Left ventricle myocardium inferior (tissue), 1 donor: ENCODE measurements at regions not wholly inside any gene's neighbourhood (a gene's known extent, or its start where the extent isn't known, plus 50 kb on each side); places are given as distances from the start of the nearest gene placed in this dataset.

Experiments used
- DNase-seq: peaks from one replicate; pipeline ENCODE4 v3.0.0-alpha.2; 2020
- H3K27ac ChIP-seq: fragments of 200-600 bp; replicated peaks from 2 replicates; pipeline ENCODE4 v1.8.0; 2021
- H3K27me3 ChIP-seq: fragments of 200-600 bp; 2 replicates; pipeline ENCODE4 v1.8.0; 2021; ENCODE audit warnings: low read depth
- H3K36me3 ChIP-seq: fragments of 200-600 bp; 2 replicates; pipeline ENCODE4 v1.8.0; 2021
- H3K4me1 ChIP-seq: fragments of 200-600 bp; 2 replicates; pipeline ENCODE4 v1.8.0; 2021
- H3K4me3 ChIP-seq: fragments of 200-600 bp; 2 replicates; pipeline ENCODE4 v1.8.0; 2021; ENCODE audit warnings: mild to moderate bottlenecking, moderate library complexity
- H3K9me3 ChIP-seq: fragments of 200-600 bp; replicated peaks from 2 replicates; pipeline ENCODE4 v1.8.0; 2021
- CTCF ChIP-seq: fragments of 200-600 bp; IDR thresholded peaks from 2 replicates; pipeline ENCODE4 v1.8.0; 2021; ENCODE audit warnings: antibody characterized with exemption, mild to moderate bottlenecking, borderline replicate concordance
- intact Hi-C: fragments of 100-400 bp; cut with micrococcal nuclease; formaldehyde crosslinking; loops from one replicate; pipeline ENCODE4 v1.11.0; 2022
- donor health status: DM: no; HTN: yes; CAD: no; lungs with severe emphysema.

GRCh38 chr5:175012267-175012666 lies 287.9 kb downstream of the MSX2 start:
- Histone ChIP-seq H3K27me3 (peaks cover 4% of the 10 kb centered on the region), H3K4me3 (no peak overlapping the region), H3K4me1 (no peaks in the 10 kb centered on the region), H3K36me3 (no peaks in the 10 kb centered on the region), H3K27ac (no peak overlapping the region), H3K9me3 (peaks cover 12% of the 10 kb centered on the region)
- DNase-seq: no peak
- intact Hi-C loops: no loop called here
- TF ChIP-seq CTCF: no peak

- no peak for DNase-seq
- Histone ChIP-seq H3K27me3 (peaks cover 51% of the 10 kb centered on the region), H3K36me3 (no peaks in the 10 kb centered on the region), H3K9me3 (peaks cover 2% of the 10 kb centered on the region), H3K4me1 (no peaks in the 10 kb centered on the region), H3K27ac (no peak overlapping the region), H3K4me3 (no peak overlapping the region)
- intact Hi-C loops: no loop called here
- TF ChIP-seq CTCF: no peak
Measured at GRCh38 chr5:175003531-175003930, 279.1 kb downstream of the MSX2 start.

GRCh38 chr5:175001876-175002645 lies 277.7 kb downstream of the MSX2 start:
- H3K27me3 ChIP-seq: peaks cover 57% of the 10 kb centered on the region
- intact Hi-C loops: no loop called here
- H3K27ac ChIP-seq: no peak overlapping the region
- H3K4me3 ChIP-seq: no peak overlapping the region
- H3K36me3 ChIP-seq: no peaks in the 10 kb centered on the region
- H3K4me1 ChIP-seq: no peaks in the 10 kb centered on the region
- TF ChIP-seq CTCF: no peak
- DNase-seq: no peak
- H3K9me3 ChIP-seq: peaks cover 10% of the 10 kb centered on the region

GRCh38 chr5:175001311-175001710 lies 276.9 kb downstream of the MSX2 start:
- DNase-seq: no peak
- no peak for TF ChIP-seq CTCF
- no peaks in the 10 kb centered on the region for H3K36me3 ChIP-seq
- H3K9me3 ChIP-seq: peaks cover 10% of the 10 kb centered on the region
- intact Hi-C loops: no loop called here
- H3K27me3 ChIP-seq: peaks cover 60% of the 10 kb centered on the region
- H3K4me3 ChIP-seq: no peak overlapping the region
- no peak overlapping the region for H3K27ac ChIP-seq
- no peaks in the 10 kb centered on the region for H3K4me1 ChIP-seq

GRCh38 chr5:174999581-174999980 lies 275.2 kb downstream of the MSX2 start:
- H3K27me3 ChIP-seq: peaks cover 68% of the 10 kb centered on the region
- peaks cover 10% of the 10 kb centered on the region for H3K9me3 ChIP-seq
- H3K27ac ChIP-seq: no peak overlapping the region
- H3K36me3 ChIP-seq: no peaks in the 10 kb centered on the region
- no peaks in the 10 kb centered on the region for H3K4me1 ChIP-seq
- no peak for DNase-seq
- intact Hi-C loops: no loop called here
- H3K4me3 ChIP-seq: no peak overlapping the region
- TF ChIP-seq CTCF: no peak
